ENCODE measurements at regions not wholly inside any gene's neighbourhood (a gene's known extent, or its start where the extent isn't known, plus 50 kb on each side); places are given as distances from the start of the nearest gene placed in this dataset.
"Not testable (repeated sequence)": the region's sequence is repeated elsewhere in the genome, so short reads cannot be mapped to it uniquely, and the experiment has no call there.

GRCh38 chr1:182259229-182259872, 132.2 kb downstream of the GLUL start:
- peak; percentile 44 for DNase-seq

- no peak for DNase-seq
Measured at GRCh38 chr1:182257369-182258063, 134.1 kb downstream of the GLUL start.

- no peak for DNase-seq
Measured at GRCh38 chr1:182256931-182257330, 134.7 kb downstream of the GLUL start.

- DNase-seq: no peak
Measured at GRCh38 chr1:182255494-182255893, 136.1 kb downstream of the GLUL start.

GRCh38 chr1:182253319-182253860, 138.2 kb downstream of the GLUL start:
- no peak for DNase-seq

- no peak for DNase-seq
Measured at GRCh38 chr1:182251561-182251960, 140.0 kb downstream of the GLUL start.

- DNase-seq: peak; percentile 37
Measured at GRCh38 chr1:182249201-182249676, 142.4 kb downstream of the GLUL start.

GRCh38 chr1:182248721-182249120, 142.9 kb downstream of the GLUL start:
- peak; percentile 38 for DNase-seq

GRCh38 chr1:182247813-182248212, 143.8 kb downstream of the GLUL start:
- not testable (repeated sequence) for DNase-seq

GRCh38 chr1:182246783-182247182, 144.8 kb downstream of the GLUL start:
- DNase-seq: no peak

- DNase-seq: no peak
Measured at GRCh38 chr1:182245040-182245439, 146.6 kb downstream of the GLUL start.

GRCh38 chr1:182244451-182244850, 147.1 kb downstream of the GLUL start:
- no peak for DNase-seq

- DNase-seq: no peak
Measured at GRCh38 chr1:182242641-182243040, 148.9 kb downstream of the GLUL start.

- DNase-seq: no peak
Measured at GRCh38 chr1:182240085-182240484, 151.5 kb downstream of the GLUL start.

GRCh38 chr1:182238421-182238820, 153.2 kb downstream of the GLUL start:
- DNase-seq: no peak

- DNase-seq: no peak
Measured at GRCh38 chr1:182237329-182237728, 154.3 kb downstream of the GLUL start.

GRCh38 chr1:182236651-182237077, 154.9 kb downstream of the GLUL start:
- DNase-seq: no peak

- DNase-seq: no peak
Measured at GRCh38 chr1:182235952-182236650, 155.5 kb downstream of the GLUL start.

- DNase-seq: no peak
Measured at GRCh38 chr1:182235604-182235951, 156.0 kb downstream of the GLUL start.

GRCh38 chr1:182229921-182230491, 161.6 kb downstream of the GLUL start:
- DNase-seq: no peak

GRCh38 chr1:182229451-182229850, 162.1 kb downstream of the GLUL start:
- no peak for DNase-seq

GRCh38 chr1:182227864-182228547, 163.6 kb downstream of the GLUL start:
- no peak for DNase-seq

- no peak for DNase-seq
Measured at GRCh38 chr1:182226618-182227017, 165.0 kb downstream of the GLUL start.
